ENCODE measurements at regions not wholly inside any gene's neighbourhood (a gene's known extent, or its start where the extent isn't known, plus 50 kb on each side); places are given as distances from the start of the nearest gene placed in this dataset.
"Not testable (repeated sequence)": the region's sequence is repeated elsewhere in the genome, so short reads cannot be mapped to it uniquely, and the experiment has no call there.

GRCh38 chr11:134508219-134508990 is 96.4 kb upstream of the B3GAT1 start:
- DNase-seq, result no peak

- DNase-seq, result no peak
Measured at GRCh38 chr11:134506046-134506445, 94.0 kb upstream of the B3GAT1 start.

- no peak for DNase-seq
Measured at GRCh38 chr11:134505125-134505524, 93.1 kb upstream of the B3GAT1 start.

GRCh38 chr11:134504146-134504905 is 92.3 kb upstream of the B3GAT1 start:
- DNase-seq, result no peak

GRCh38 chr11:134503596-134503995 is 91.6 kb upstream of the B3GAT1 start:
- no peak for DNase-seq

- no peak for DNase-seq
Measured at GRCh38 chr11:134503100-134503499, 91.1 kb upstream of the B3GAT1 start.

GRCh38 chr11:134502153-134502550 is 90.1 kb upstream of the B3GAT1 start:
- no peak for DNase-seq

GRCh38 chr11:134501406-134502152 is 89.5 kb upstream of the B3GAT1 start:
- DNase-seq, result no peak

- no peak for DNase-seq
Measured at GRCh38 chr11:134500621-134501020, 88.6 kb upstream of the B3GAT1 start.

GRCh38 chr11:134499990-134500389 is 87.9 kb upstream of the B3GAT1 start:
- DNase-seq, result no peak

GRCh38 chr11:134498326-134499139 is 86.5 kb upstream of the B3GAT1 start:
- DNase-seq, result no peak

GRCh38 chr11:134497586-134497985 is 85.5 kb upstream of the B3GAT1 start:
- DNase-seq, result no peak

GRCh38 chr11:134496058-134496457 is 84.0 kb upstream of the B3GAT1 start:
- not testable (repeated sequence) for DNase-seq

GRCh38 chr11:134494395-134494794 is 82.4 kb upstream of the B3GAT1 start:
- DNase-seq, result not testable (repeated sequence)

GRCh38 chr11:134492411-134492810 is 80.4 kb upstream of the B3GAT1 start:
- not testable (repeated sequence) for DNase-seq

- no peak for DNase-seq
Measured at GRCh38 chr11:134489728-134490127, 77.7 kb upstream of the B3GAT1 start.

GRCh38 chr11:134488913-134489312 is 76.9 kb upstream of the B3GAT1 start:
- no peak for DNase-seq

- no peak for DNase-seq
Measured at GRCh38 chr11:134488512-134488911, 76.5 kb upstream of the B3GAT1 start.

- no peak for DNase-seq
Measured at GRCh38 chr11:134487696-134488095, 75.7 kb upstream of the B3GAT1 start.

- no peak for DNase-seq
Measured at GRCh38 chr11:134486704-134487103, 74.7 kb upstream of the B3GAT1 start.

- no peak for DNase-seq
Measured at GRCh38 chr11:134486106-134486505, 74.1 kb upstream of the B3GAT1 start.

- no peak for DNase-seq
Measured at GRCh38 chr11:134485316-134485715, 73.3 kb upstream of the B3GAT1 start.

GRCh38 chr11:134483857-134484256 is 71.8 kb upstream of the B3GAT1 start:
- DNase-seq, result no peak

Data from central memory CD4-positive, alpha-beta T cell (primary cell).